ENCODE measurements at regions not wholly inside any gene's neighbourhood (a gene's known extent, or its start where the extent isn't known, plus 50 kb on each side); places are given as distances from the start of the nearest gene placed in this dataset.

DNA sequence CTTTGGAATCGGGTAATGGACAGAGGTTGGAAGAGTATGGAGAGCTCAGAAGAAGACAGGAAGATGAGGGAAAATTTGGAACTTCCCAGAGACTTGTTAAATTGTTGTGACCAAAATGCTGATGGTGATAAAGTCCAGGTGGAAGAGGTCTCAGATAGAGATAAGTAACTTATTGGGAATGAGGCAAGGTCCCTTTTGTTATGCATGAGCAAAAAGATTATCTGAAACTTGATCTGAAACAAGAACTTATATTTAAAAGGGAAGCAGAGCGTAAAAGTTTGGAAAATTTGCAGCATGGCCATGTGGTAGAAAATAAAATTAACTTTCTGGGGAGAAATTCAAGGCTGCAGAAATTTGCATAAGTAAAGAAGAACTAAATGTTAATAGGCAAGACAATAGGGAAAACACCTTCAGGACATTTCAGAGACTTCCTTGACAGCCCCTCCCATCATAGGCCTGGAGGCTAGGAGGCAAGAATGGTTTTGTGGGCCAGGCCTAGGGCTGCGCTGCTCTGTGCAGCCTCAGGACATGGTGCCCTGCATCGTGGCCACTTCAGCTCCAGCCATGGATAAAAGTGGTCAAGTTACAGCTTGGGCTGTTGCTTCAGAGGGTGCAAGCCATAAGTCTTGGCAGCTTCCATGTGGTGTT lies 425.7 kb upstream of the PRICKLE1 start:
- no peak for DNase-seq (ENCODE audit: low spot score)

DNA sequence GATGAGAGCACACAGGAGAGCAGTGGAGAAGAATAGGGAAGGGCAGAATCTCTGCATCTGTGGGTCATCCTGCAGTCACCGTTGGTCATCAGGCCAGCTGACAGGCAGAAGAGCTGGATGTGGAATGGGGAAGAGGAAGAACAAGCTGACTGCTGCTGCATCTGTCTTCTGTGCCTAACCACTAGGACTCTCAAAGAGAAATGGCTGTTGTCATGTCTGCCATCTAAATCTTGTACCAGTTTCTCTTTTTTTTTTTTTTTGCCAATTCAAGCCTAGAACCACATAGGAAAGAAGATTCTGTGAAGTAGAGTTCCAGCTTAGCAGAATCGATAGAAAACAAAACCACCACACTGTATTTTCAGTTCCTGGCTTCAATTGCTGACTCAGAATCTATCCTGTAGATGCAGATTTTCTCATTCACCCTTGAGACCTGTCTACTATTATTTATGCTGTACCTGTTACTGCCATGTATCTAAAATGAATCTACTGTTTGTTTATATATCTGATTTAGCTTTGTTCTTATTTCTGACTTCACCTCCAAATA lies 421.9 kb upstream of the PRICKLE1 start:
- no peak for DNase-seq (ENCODE audit: low spot score)

DNA sequence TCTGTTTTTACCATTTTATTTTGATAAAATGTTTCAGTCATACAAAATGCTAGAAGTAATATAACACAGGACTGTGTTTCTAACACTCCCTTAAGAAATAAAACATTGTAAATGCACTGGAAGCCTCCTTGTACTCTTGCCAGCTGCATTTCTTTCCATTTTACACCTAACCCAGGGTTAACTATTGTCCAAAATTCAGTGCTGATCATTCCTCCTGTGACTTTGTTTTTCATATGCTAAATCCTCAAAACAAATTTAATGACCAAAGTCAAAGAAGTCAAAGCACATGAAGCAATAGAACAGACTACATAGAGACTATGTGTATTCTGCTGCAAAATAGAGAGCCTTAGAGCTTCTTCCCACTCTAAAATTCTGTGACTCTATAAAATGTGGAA lies 420.3 kb upstream of the PRICKLE1 start:
- DNase-seq (ENCODE audit: low spot score), result no peak

DNA sequence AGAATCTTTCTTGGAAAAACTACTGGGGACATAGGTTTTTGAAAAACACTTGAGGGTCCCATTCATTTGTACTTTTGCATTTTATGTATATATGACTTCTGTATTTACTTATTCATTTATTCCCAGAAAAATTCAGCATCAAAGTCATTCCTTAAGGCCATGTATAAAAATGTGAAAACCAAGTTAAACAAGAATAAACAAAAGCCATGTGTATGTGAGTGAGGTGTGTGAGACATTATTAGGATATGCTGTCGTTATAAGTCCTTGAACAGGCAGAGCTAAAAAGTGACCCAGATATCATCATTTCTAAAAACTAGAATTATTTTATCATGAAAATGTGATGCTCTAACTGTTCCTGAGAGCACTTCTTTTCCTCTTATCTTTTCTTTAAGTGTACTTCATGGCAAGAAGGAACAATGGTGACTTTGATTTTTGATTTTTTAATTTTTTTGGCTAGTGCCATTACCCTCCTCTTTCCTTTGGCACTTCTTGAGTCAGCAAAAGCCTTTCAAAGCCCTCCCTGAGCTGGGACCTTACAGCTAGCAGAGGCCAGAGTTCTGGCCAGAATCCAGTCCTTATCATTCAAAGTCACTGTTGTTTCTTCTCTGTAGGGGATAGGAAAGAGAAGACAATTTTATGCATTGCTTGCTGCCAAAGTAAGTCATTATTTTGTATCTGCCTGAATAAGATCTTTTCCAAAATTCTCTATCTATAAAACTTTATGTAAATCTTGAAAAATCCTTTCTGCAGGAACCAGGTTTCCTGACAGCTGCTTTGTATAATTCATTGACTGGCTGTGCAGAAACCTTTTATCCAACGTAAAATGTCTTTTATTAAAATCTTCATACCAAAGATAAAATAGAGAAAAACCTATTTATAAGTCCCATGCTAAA lies 419.7 kb upstream of the PRICKLE1 start:
- DNase-seq (ENCODE audit: low spot score), result no peak

DNA sequence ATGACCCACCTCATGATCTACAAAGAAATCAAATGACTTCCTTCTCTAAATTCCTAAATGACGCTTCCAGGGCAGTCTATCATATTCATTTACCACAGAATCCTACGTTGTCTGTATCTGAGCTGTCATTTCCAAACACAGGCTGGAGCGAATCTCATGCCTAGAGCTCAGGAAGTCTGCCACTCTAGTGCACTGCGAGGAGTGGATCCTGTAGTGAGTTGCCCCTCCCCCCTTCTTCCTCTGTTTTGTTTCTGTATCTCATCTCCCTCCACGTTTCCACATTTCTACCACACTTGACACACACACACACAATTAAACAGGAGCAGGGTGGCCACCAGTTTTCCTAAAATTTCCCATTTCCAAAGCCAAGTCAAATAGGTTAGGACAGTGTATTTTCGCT lies 415.4 kb upstream of the PRICKLE1 start:
- no peak for DNase-seq (ENCODE audit: low spot score)

DNA sequence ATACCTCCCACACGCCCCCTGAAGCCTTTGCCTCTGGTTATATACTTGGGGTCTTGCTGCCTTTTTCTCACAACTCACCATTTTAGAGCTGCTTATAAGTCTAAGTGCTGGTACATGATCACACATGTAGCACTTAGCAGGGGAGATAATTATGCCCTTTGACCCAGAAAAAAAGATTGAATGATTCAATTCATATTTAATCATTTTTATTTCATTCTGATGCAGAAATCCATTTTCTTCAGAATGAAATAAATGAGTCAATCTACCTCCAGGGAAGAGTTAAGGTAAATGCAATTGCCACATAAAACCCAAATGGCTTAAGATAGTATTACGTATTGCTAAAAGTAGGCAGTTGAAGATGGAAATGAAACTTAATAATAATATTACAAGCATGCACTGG lies 414.6 kb upstream of the PRICKLE1 start:
- no peak for DNase-seq (ENCODE audit: low spot score)

DNA sequence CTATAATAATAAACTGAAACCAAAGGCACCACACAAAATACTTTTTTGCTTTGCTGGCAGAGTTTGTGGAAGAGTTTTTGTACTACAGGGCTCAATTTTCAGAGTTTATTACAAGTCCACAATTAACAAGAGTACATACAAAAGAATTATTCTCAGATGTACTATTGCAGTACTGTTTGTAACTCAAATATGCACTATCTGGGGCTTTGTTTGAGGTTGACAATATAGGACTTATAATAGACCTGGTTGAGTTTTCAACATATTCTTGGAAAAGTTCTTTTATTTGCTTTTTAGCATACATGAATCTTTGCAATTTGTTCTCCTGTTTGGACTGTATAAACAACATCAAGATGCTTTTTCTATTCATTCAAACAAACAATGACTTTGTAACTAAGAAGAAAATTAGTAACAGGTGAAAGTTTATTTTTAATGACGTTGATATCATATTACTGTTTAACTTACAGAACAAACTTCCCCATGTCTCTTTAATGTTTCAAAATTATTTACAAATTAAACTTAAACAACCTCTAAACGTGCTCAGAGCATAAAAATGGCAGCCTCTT lies 407.4 kb upstream of the PRICKLE1 start:
- DNase-seq (ENCODE audit: low spot score), result no peak

DNA sequence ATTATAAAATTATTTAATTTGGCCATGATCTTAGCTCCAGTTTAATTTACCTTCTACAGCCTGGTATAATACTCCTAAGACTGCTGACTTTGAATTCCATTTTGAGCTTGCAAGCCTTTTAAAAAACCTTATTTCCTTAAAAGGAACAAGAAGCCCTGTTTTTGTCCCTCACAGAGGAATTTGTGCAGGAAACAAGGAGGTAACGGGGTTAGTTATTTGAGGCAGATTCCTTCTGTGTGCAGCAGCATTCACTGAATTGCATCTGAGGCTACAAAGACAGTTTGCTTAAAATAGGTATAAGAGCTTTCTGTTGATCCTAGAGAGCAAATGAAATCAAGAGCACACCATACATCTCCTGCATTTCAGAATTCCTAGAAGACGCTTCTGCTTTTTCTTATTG lies 403.3 kb upstream of the PRICKLE1 start:
- no peak for DNase-seq (ENCODE audit: low spot score)

DNA sequence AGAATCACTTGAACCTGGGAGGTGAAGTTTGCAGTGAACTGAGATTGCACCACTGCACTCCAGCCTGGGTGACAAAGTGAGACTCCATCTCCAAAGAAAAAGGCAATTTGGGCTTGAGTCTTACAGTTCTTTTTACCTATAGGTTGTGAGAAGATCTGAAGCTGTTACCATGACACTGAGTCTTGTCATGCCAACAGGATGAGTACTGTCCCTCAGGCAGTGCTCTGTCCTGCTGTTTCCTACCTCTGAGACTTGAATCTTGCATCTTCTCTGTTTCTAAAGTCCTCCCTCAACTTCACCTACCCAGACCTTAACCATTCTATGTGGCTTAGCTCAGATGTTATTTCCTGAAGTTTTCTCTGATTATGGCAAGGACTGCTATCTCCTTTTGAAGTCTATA lies 400.8 kb upstream of the PRICKLE1 start:
- no peak for DNase-seq (ENCODE audit: low spot score)

DNA sequence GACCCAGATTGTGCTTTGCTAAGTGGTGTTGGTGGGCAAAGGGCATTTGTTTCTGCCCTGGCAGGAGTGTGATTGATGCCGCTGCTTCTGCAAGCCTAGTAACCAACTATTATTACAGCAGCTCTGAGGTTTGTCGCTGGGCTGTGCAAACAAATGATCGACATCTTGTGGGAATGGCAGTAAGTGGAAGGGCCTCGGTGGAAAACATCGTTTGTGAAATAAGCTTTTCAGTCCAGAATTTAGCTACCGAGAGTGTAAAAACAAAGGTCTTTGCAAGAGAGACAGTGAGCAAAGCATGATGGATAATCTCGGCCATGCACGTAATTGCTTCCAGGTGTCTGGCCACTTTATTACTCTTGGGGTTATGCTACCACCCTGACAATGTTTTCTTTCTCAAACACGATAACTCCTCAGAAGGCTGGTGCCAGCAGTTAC lies 397.7 kb upstream of the PRICKLE1 start:
- no peak for DNase-seq (ENCODE audit: low spot score)

DNA sequence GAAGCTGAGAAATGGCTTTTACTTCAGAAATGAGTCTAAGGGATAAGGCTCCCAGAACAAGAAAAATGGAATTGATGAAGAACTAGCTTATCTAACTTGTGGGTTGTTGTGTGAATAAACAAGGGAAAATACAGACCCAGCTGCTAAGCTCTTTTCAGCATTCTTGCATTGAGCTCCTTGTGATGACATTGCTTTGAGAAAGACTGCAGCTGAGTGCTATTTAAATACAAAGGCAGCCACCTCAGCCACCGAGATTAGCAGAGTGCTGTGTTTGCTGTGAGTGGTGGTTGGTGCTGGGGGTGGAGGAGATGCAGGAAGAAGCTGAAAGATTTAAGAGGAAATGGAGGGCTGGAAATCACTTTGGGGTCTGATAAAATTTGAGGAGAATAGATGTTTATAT lies 396.0 kb upstream of the PRICKLE1 start:
- DNase-seq (ENCODE audit: low spot score), result no peak

DNA sequence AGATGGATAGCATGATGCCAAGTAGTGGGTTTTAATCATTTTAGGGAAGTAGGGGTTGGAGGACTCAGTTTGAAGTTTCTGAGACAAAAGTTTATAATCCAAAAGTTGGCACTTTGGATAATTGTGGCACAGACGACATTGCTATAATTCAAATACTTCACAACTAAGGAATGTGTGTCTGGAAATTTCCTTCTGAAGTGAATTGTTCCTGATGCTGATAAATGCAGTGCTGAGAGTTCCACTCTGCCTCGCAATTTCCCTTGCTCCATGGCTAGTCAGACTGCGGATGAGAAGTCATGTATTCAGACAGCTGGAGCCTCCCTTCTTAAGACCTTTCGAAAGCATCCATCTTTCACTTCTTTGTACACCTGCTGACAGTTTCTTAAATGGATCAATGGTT lies 393.3 kb upstream of the PRICKLE1 start:
- DNase-seq (ENCODE audit: low spot score), result no peak

DNA sequence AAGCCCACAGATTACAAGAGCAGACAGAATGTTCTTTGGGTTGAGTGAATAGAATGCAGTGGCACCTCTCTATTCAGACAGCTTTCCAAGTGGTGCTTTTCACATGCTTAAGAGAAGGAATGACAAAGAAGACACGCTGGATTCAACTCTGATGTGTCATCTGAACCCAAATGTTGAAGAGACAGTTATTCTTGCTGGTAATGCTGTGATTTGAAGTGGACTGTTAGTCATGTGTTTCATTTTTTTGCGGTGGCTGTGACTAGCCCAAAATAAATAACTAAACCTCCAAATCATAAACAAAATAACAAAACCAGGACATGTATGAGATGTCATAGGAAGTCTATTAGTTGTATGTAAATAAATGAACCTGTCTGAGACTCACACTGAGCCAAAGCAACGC lies 391.8 kb upstream of the PRICKLE1 start:
- DNase-seq (ENCODE audit: low spot score), result peak; percentile 31

DNA sequence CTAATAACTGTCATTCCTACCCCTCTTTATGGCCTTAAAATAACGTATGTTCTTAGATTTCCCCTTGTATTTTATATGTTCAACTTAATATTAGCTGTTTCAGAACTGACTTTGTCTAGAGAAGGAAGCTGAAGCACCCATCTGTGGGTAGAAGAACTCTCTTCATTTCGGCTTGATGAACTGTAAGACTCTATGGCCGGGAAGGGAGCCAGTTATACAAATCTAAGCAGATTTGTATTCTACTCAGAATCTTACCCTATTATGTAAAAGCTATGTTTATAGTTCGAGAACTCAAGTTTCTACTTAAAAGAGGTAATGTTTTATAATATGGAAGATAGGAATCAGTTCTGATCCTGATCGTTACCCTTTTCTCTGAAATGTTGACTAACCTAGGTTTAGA lies 390.9 kb upstream of the PRICKLE1 start:
- DNase-seq (ENCODE audit: low spot score), result no peak

DNA sequence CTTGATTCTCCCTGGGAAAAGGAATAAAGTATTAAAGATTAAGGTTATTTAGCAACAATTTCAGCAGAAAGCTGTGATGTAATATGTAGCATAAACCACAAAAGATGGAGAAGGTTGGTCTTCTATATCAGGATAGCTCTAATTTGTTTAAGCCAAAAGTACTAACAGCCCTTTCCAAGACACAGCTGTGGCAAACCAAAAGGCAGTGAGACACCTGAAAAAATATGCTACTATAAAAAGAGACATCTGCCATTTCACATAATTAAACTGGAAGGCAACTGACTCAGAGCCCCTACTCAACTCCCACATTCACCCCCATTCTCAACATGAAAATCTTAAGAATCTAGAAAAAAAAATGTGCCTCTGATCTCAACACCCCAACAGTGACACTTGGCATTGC lies 390.2 kb upstream of the PRICKLE1 start:
- no peak for DNase-seq (ENCODE audit: low spot score)

DNA sequence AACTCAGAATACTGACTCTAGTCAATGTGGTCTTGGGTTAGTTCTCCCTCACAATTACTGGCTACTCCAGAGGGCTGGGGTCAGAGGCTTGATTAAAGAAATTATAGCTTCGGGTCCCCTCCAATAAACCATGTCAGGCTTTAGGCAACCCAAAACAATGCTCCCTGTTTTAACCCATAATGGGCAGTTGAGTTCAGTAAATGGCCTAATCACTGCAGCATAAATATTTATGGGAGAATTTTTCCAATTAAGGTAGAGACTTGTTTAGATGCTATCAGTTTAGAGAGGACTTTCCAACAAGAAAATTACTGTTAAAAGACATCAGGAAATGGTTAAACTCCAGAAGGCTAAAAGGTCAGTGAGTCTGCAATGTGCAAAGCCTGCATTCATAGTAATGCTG lies 389.2 kb upstream of the PRICKLE1 start:
- no peak for DNase-seq (ENCODE audit: low spot score)

DNA sequence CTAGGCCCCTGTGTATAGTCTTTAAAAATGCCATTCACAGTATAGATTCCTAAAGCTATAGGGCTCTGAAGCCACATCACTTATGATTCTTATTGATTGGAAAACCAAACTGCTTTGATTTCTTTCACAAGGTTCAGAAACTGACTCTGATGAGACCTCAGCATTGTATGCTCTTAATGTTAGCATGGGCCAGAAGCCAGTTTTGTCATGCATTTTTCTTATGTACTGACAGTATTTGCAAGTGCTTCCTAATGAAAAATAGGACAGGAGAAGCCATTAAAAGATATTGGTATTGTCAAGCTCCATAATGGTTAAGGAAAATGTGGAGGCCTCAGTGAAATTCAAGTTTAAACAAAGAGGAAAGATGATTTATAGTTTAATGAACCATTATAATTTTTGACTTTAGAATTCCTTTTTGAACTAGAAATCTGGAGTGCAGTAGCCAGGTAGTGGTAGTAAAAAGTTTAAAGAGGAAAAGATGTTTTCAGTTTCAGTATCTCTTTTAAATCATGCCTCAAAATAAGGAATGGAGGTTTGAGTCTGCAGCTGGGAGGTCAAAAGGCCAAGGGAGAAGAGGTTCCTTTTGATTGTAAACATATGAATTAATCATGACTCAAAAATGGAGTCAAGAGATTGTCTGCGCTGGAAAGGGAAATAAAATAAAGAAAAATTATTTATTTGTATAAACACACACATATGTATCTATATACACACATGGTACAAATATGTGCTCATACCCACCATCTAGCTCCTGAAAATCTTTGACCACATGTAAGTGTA lies 388.1 kb upstream of the PRICKLE1 start:
- DNase-seq (ENCODE audit: low spot score), result no peak

DNA sequence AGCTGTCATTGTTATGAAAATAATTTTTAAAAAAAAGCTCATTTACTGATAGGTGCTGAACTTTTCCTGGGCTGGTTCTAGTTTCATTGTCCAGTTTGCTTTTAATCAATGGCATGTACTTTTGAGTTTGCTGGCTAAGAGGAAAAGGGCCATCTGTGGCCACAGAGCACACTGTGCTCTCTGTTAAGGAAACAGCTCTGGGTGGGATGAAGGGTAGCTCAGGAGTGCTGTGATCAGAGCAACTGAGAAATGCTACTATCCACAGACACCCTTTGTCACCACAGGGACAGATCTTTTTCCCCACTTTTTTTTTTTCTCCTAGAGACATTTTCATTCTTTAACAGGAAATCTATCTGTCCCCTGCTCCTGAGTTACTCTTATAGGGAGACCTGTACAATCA lies 387.1 kb upstream of the PRICKLE1 start:
- DNase-seq (ENCODE audit: low spot score), result no peak

DNA sequence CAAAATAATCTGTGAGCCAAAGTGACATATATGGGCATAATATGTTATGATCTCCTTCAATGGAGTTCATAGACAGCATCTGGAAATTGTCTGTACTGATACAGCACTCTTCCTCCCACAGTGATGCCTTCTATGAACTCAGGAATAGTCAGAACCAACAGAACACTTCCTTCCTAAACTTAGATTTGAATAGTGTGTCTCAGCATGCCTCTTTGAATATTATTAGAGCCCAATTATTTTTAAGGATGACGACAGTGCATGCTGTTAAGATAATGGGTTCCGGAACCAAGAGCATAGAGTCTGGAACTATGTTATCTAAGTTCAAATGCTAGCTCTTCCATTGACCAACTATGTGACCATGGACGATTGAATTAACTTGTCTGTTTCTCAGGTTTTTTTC lies 386.6 kb upstream of the PRICKLE1 start:
- no peak for DNase-seq (ENCODE audit: low spot score)

DNA sequence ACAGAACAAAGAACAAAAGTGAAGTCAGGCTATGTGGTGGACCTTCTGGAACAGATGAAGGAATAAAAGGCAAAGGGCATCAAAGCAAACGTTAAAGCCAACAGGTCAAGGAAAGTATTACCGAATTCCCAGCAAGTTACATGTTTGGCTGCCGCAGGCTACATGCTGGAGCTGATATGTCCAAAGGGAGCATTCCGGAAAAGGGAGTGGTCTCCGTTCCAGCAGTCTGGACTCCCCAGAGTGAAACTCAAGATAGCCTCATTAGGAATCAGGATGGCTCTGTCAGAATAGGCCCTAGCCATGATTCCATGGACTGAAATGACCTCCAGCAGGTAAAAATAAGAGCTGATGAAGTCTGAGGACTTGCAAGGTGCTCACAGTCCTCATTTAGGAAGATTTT lies 379.8 kb upstream of the PRICKLE1 start:
- DNase-seq (ENCODE audit: low spot score), result no peak

DNA sequence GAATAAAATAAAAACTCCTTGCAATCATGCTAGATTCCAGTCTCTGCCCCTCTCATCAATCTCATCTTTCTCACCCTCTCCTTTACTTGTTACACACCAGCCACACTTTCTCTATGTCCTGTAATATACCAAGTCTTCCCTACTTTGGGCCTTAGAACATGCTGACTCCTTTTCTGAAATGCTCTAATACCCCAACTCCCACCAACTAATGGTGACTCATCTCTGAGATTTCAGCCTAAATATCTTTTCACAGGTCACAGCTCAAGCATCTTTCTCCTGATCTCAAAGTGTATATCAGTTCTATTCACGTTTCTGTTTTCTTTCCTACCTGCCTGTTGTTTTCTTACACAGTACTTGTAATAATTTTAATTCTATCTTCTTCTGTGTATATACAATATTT lies 378.9 kb upstream of the PRICKLE1 start:
- no peak for DNase-seq (ENCODE audit: low spot score)

DNA sequence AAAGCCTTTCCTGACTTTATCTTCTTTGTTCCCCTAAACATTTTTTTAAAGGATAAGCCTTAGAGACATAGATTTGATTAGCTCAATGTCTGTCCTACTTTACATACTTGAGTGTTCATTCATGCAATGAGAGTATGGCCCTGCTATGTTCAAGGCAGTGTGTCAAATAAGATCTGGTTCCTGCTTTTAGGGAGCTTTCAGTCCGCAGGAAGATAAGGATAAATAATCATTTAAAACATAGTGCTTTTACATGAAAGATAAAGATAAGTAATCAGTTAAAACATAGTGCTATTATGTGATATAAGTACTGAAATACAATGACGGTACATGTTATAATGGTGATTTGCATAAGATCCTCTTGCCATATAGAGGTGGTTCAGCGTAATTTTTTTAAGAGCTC lies 378.3 kb upstream of the PRICKLE1 start:
- no peak for DNase-seq (ENCODE audit: low spot score)

All from A172 (cell line).